ENCODE measurements at regions not wholly inside any gene's neighbourhood (a gene's known extent, or its start where the extent isn't known, plus 50 kb on each side); places are given as distances from the start of the nearest gene placed in this dataset.

GRCh38 chr15:96737408-96737807 is 406.9 kb downstream of the NR2F2 start:
- DNase-seq, result no peak
- no peaks in the 10 kb centered on the region for H3K4me1 ChIP-seq
- intact Hi-C loops (cut with micrococcal nuclease), result no loop called here
- TF ChIP-seq CTCF (IDR thresholded peaks at IDR 0.05; ENCODE audit: borderline replicate concordance), result no peak
- no peaks in the 10 kb centered on the region for H3K27me3 ChIP-seq (ENCODE audit: low read depth)
- no peak overlapping the region for H3K27ac ChIP-seq (replicated peaks)
- H3K36me3 ChIP-seq, result no peaks in the 10 kb centered on the region
- no peaks in the 10 kb centered on the region for H3K9me3 ChIP-seq (replicated peaks)
- no peak overlapping the region for H3K4me3 ChIP-seq

- DNase-seq, result no peak
- Histone ChIP-seq H3K27me3 (ENCODE audit: low read depth) (peaks cover 21% of the 10 kb centered on the region), H3K27ac (replicated peaks) (no peak overlapping the region), H3K4me1 (no peaks in the 10 kb centered on the region), H3K9me3 (replicated peaks) (no peaks in the 10 kb centered on the region), H3K4me3 (no peak overlapping the region), H3K36me3 (no peaks in the 10 kb centered on the region)
- intact Hi-C loops (cut with micrococcal nuclease), result no loop called here
- no peak for TF ChIP-seq CTCF (IDR thresholded peaks at IDR 0.05; ENCODE audit: borderline replicate concordance)
These were observed 416.2 kb downstream of the NR2F2 start for GRCh38 chr15:96746665-96747064.

- H3K9me3 ChIP-seq (replicated peaks), result no peaks in the 10 kb centered on the region
- intact Hi-C loops (cut with micrococcal nuclease), result no loop called here
- H3K4me3 ChIP-seq, result no peak overlapping the region
- H3K4me1 ChIP-seq, result no peaks in the 10 kb centered on the region
- no peak overlapping the region for H3K27ac ChIP-seq (replicated peaks)
- H3K36me3 ChIP-seq, result no peaks in the 10 kb centered on the region
- H3K27me3 ChIP-seq (ENCODE audit: low read depth), result peaks cover 21% of the 10 kb centered on the region
- DNase-seq, result no peak
- TF ChIP-seq CTCF (IDR thresholded peaks at IDR 0.05; ENCODE audit: borderline replicate concordance), result no peak
These were observed 416.8 kb downstream of the NR2F2 start for GRCh38 chr15:96747291-96747690.

GRCh38 chr15:96750361-96750760 is 419.9 kb downstream of the NR2F2 start:
- peaks cover 7% of the 10 kb centered on the region for H3K27me3 ChIP-seq (ENCODE audit: low read depth)
- H3K36me3 ChIP-seq, result no peaks in the 10 kb centered on the region
- no peak overlapping the region for H3K4me3 ChIP-seq
- no peak for TF ChIP-seq CTCF (IDR thresholded peaks at IDR 0.05; ENCODE audit: borderline replicate concordance)
- H3K4me1 ChIP-seq, result no peaks in the 10 kb centered on the region
- intact Hi-C loops (cut with micrococcal nuclease), result no loop called here
- H3K9me3 ChIP-seq (replicated peaks), result peaks cover 4% of the 10 kb centered on the region
- no peak for DNase-seq
- H3K27ac ChIP-seq (replicated peaks), result no peak overlapping the region

- H3K4me1 ChIP-seq, result no peaks in the 10 kb centered on the region
- no peak for TF ChIP-seq CTCF (IDR thresholded peaks at IDR 0.05; ENCODE audit: borderline replicate concordance)
- intact Hi-C loops (cut with micrococcal nuclease), result no loop called here
- H3K9me3 ChIP-seq (replicated peaks), result peaks cover 8% of the 10 kb centered on the region
- no peak overlapping the region for H3K4me3 ChIP-seq
- H3K27me3 ChIP-seq (ENCODE audit: low read depth), result peaks cover 8% of the 10 kb centered on the region
- no peak for DNase-seq
- H3K27ac ChIP-seq (replicated peaks), result no peak overlapping the region
- H3K36me3 ChIP-seq, result no peaks in the 10 kb centered on the region
These were observed 425.6 kb downstream of the NR2F2 start for GRCh38 chr15:96756146-96756545.

GRCh38 chr15:96756656-96757055 is 426.2 kb downstream of the NR2F2 start:
- TF ChIP-seq CTCF (IDR thresholded peaks at IDR 0.05; ENCODE audit: borderline replicate concordance), result no peak
- no peaks in the 10 kb centered on the region for H3K36me3 ChIP-seq
- no peak for DNase-seq
- intact Hi-C loops (cut with micrococcal nuclease), result no loop called here
- H3K27me3 ChIP-seq (ENCODE audit: low read depth), result peaks cover 4% of the 10 kb centered on the region
- no peak overlapping the region for H3K4me3 ChIP-seq
- H3K9me3 ChIP-seq (replicated peaks), result peaks cover 8% of the 10 kb centered on the region
- no peaks in the 10 kb centered on the region for H3K4me1 ChIP-seq
- no peak overlapping the region for H3K27ac ChIP-seq (replicated peaks)
